ENCODE measurements at regions not wholly inside any gene's neighbourhood (a gene's known extent, or its start where the extent isn't known, plus 50 kb on each side); places are given as distances from the start of the nearest gene placed in this dataset.

- TF ChIP-seq CTCF (IDR thresholded peaks at IDR 0.05) (no peak), EP300 (IDR thresholded peaks at IDR 0.05) (no peak)
Observed at GRCh38 chr7:101720324-101720723, 91.2 kb upstream of the MYL10 start.
